Inflammatory macrophage treated with lipopolysaccharide for 1 hour (primary cell): ENCODE measurements at regions not wholly inside any gene's neighbourhood (a gene's known extent, or its start where the extent isn't known, plus 50 kb on each side); places are given as distances from the start of the nearest gene placed in this dataset.
A peak's percentile ranks its signal among the peaks of the same experiment; 100 is the strongest.

Experiments used
- DNase-seq, 2 donors: peaks; one replicate each; pipeline ENCODE4 v3.0.0-alpha.2; 2020 to 2022

- no peak for DNase-seq
Observed at GRCh38 chr9:129487658-129488483, 133.0 kb downstream of the C9orf50 start.

GRCh38 chr9:129486756-129487657, 133.9 kb downstream of the C9orf50 start:
- DNase-seq: no peak

- no peak for DNase-seq
Observed at GRCh38 chr9:129485145-129485774, 135.6 kb downstream of the C9orf50 start.

GRCh38 chr9:129484352-129485000, 136.4 kb downstream of the C9orf50 start:
- no peak for DNase-seq

GRCh38 chr9:129483415-129484351, 137.2 kb downstream of the C9orf50 start:
- DNase-seq: peak; percentile 53 to 69

- peak in 1 of 2 donors; percentile 39 for DNase-seq
Observed at GRCh38 chr9:129482521-129483414, 138.1 kb downstream of the C9orf50 start.

- DNase-seq: no peak
Observed at GRCh38 chr9:129481810-129482511, 138.9 kb downstream of the C9orf50 start.

GRCh38 chr9:129481424-129481809, 139.5 kb downstream of the C9orf50 start:
- DNase-seq: no peak

- no peak for DNase-seq
Observed at GRCh38 chr9:129480745-129481144, 140.2 kb downstream of the C9orf50 start.

GRCh38 chr9:129480227-129480626, 140.7 kb downstream of the C9orf50 start:
- no peak for DNase-seq

GRCh38 chr9:129479631-129480011, 141.3 kb downstream of the C9orf50 start:
- DNase-seq: no peak

- DNase-seq: no peak
Observed at GRCh38 chr9:129478961-129479630, 141.8 kb downstream of the C9orf50 start.

- no peak for DNase-seq
Observed at GRCh38 chr9:129478461-129478860, 142.4 kb downstream of the C9orf50 start.

- DNase-seq: no peak
Observed at GRCh38 chr9:129476821-129477611, 143.9 kb downstream of the C9orf50 start.

- no peak for DNase-seq
Observed at GRCh38 chr9:129474740-129475404, 146.0 kb downstream of the C9orf50 start.

- DNase-seq: no peak
Observed at GRCh38 chr9:129473523-129474244, 147.2 kb downstream of the C9orf50 start.

GRCh38 chr9:129472651-129473102, 148.2 kb downstream of the C9orf50 start:
- no peak for DNase-seq
